ENCODE measurements at regions not wholly inside any gene's neighbourhood (a gene's known extent, or its start where the extent isn't known, plus 50 kb on each side); places are given as distances from the start of the nearest gene placed in this dataset.
"Not testable (repeated sequence)": the region's sequence is repeated elsewhere in the genome, so short reads cannot be mapped to it uniquely, and the experiment has no call there.

DNA sequence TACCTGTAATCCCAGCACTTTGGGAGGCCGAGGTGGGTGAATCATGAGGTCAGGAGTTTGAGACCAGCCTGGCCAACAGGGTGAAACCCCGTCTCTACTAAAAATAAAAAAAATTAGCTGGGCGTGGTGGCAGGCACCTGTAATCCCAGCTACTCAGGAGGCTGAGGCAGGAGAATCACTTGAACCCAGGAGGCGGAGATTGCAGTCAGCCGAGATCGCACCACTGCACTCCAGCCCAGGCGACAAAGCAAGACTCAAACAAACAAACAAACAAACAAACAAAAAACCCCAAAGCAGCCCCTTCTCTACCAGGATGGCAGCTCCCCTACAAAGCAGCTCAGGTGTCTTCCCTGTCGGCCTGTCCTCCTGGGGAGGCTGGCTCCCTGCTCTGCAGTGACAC, 111.3 kb upstream of the ZNF479 start:
- H3K27me3 ChIP-seq (ENCODE audit: insufficient read depth); DNase-seq; H2AFZ ChIP-seq (ENCODE audit: low read depth); H3K79me2 ChIP-seq (ENCODE audit: insufficient read depth); H3K4me3 ChIP-seq (ENCODE audit: low read depth in 2 of 2, low read length in 1 of 2); H3K4me2 ChIP-seq; H3F3A ChIP-seq (replicated peaks; ENCODE audit: insufficient read depth); POLR2A ChIA-PET; H3K9ac ChIP-seq; H3K4me1 ChIP-seq (ENCODE audit: control insufficient read depth in 1 of 2, insufficient read depth in 2 of 2, low read depth in 1 of 2, low read length in 1 of 2); H4K20me1 ChIP-seq (ENCODE audit: insufficient read depth); H3K9me3 ChIP-seq; H3K9me2 ChIP-seq; H3K36me3 ChIP-seq (replicated peaks in 1 of 2; ENCODE audit: control insufficient read depth in 1 of 2, insufficient read depth in 2 of 2, low read length in 1 of 2); H3K27ac ChIP-seq (ENCODE audit: low read depth in 2 of 2, low read length in 1 of 2); CTCF ChIA-PET: not testable (repeated sequence)
- WGBS (ENCODE audit: low lambda C conversion rate) = 10% methylated on average over 8 of the region's 8 CpGs

DNA sequence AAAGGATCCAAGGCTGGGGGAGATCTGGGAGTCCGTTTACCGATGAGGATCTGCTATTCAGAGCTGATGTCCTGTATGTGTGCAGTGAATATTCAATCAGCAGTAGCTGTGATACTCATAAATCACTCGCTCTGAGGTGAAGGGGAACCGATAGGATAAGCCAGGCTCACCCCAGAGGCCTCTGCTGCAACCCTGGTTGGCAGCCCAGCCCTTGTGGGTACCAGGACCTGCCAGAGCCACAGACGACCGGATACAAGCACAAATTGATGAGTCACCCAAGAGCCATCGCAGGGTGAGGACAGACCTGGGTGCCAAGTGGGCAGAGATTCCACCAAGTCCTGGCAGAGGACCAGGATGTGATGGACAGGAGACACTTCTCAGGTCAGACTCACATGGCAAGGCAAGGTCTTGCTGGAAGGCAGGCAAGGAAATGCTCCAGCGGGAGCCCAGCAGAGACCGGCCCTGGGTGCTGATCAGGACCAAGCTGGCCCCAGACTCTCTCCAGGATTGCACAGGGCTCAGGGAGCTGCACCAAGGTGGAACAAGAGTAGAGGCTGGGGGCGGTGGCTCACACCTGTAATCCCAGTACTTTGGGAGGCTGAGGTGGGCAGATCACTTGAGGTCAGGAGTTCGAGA, 112.2 kb upstream of the ZNF479 start:
- POLR2A ChIA-PET; H3K27me3 ChIP-seq (ENCODE audit: insufficient read depth); H3K27ac ChIP-seq (ENCODE audit: low read depth in 2 of 2, low read length in 1 of 2); H3K9ac ChIP-seq; H3K4me2 ChIP-seq; DNase-seq; H3F3A ChIP-seq (replicated peaks; ENCODE audit: insufficient read depth); H3K9me2 ChIP-seq; H4K20me1 ChIP-seq (ENCODE audit: insufficient read depth); H2AFZ ChIP-seq (ENCODE audit: low read depth); H3K36me3 ChIP-seq (replicated peaks in 1 of 2; ENCODE audit: control insufficient read depth in 1 of 2, insufficient read depth in 2 of 2, low read length in 1 of 2); H3K4me1 ChIP-seq (ENCODE audit: control insufficient read depth in 1 of 2, insufficient read depth in 2 of 2, low read depth in 1 of 2, low read length in 1 of 2); H3K9me3 ChIP-seq; H3K79me2 ChIP-seq (ENCODE audit: insufficient read depth); CTCF ChIA-PET; H3K4me3 ChIP-seq (ENCODE audit: low read depth in 2 of 2, low read length in 1 of 2): not testable (repeated sequence)
- 2% methylated on average over 11 of the region's 11 CpGs for WGBS (ENCODE audit: low lambda C conversion rate)

DNA sequence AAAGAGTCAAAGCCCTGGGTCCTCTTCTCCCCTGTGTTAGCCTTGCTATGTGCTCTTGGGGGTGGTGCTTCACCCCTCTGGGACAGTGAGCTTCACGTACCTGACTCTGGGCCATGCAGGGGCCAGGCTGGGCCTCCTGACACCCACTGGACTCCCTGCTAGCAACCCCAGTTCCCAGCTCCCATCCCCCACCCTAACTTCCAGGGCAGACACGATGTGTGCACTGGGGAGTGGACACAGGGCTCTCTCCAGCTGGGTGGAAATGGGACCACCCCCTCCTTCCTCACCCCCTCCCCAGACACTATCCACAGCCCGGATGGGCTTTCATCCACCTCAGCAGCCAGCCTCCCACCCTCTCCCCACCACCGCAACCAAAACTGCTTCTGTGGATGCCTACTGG, 113.0 kb upstream of the ZNF479 start:
- 12% methylated on average over 4 of the region's 4 CpGs for WGBS (ENCODE audit: low lambda C conversion rate)
- Histone ChIP-seq H3K36me3 (replicated peaks in 1 of 2; ENCODE audit: control insufficient read depth in 1 of 2, insufficient read depth in 2 of 2, low read length in 1 of 2) (no peaks in the 10 kb centered on the region), H2AFZ (ENCODE audit: low read depth) (no peak overlapping the region), H3K79me2 (ENCODE audit: insufficient read depth) (no peaks in the 10 kb centered on the region), H3K9me2 (no peaks in the 10 kb centered on the region), H3K27ac (ENCODE audit: low read depth in 2 of 2, low read length in 1 of 2) (no peak overlapping the region), H3K4me2 (no peak overlapping the region), H3K4me1 (ENCODE audit: control insufficient read depth in 1 of 2, insufficient read depth in 2 of 2, low read depth in 1 of 2, low read length in 1 of 2) (no peaks in the 10 kb centered on the region), H3K4me3 (ENCODE audit: low read depth in 2 of 2, low read length in 1 of 2) (no peak overlapping the region), H3K27me3 (ENCODE audit: insufficient read depth) (no peaks in the 10 kb centered on the region), H3F3A (replicated peaks; ENCODE audit: insufficient read depth) (no peaks in the 10 kb centered on the region), H4K20me1 (ENCODE audit: insufficient read depth) (no peaks in the 10 kb centered on the region), H3K9ac (no peak overlapping the region), H3K9me3 (no peaks in the 10 kb centered on the region)
- ChIA-PET CTCF (no interaction called here), POLR2A (no interaction called here)
- TF ChIP-seq RXRA (IDR thresholded peaks at IDR 0.05; ENCODE audit: borderline replicate concordance, low read depth) (no peak), NRF1 (IDR thresholded peaks at IDR 0.05; ENCODE audit: low read depth, low read length) (no peak), MEF2A (IDR thresholded peaks at IDR 0.05; ENCODE audit: borderline replicate concordance, low read depth) (no peak), FOXM1 (IDR thresholded peaks at IDR 0.05; ENCODE audit: low read depth) (no peak), RCOR1 (IDR thresholded peaks at IDR 0.05; ENCODE audit: low read length) (no peak), TCF12 (IDR thresholded peaks at IDR 0.05) (no peak), SMC3 (IDR thresholded peaks at IDR 0.05; ENCODE audit: low read depth, low read length) (no peak), YY1 (IDR thresholded peaks at IDR 0.05; ENCODE audit: low read depth) (no peak), TEAD4 (IDR thresholded peaks at IDR 0.05; ENCODE audit: borderline replicate concordance, insufficient read depth) (no peak), TAF1 (IDR thresholded peaks at IDR 0.05; ENCODE audit: borderline replicate concordance, low read depth, low read length) (no peak), SIN3A (IDR thresholded peaks at IDR 0.05; ENCODE audit: borderline replicate concordance, low read depth, low read length) (no peak), GABPA (IDR thresholded peaks at IDR 0.05; ENCODE audit: low read depth) (no peak), NFIC (IDR thresholded peaks at IDR 0.05; ENCODE audit: borderline replicate concordance) (no peak), FOSL2 (IDR thresholded peaks at IDR 0.05; ENCODE audit: borderline replicate concordance, low read depth) (no peak), FOXJ3 (CRISPR knock-in tag; IDR thresholded peaks at IDR 0.05) (no peak)
- TF ChIP-seq, protein P1, sequence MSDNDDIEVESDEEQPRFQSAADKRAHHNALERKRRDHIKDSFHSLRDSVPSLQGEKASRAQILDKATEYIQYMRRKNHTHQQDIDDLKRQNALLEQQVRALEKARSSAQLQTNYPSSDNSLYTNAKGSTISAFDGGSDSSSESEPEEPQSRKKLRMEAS (IDR thresholded peaks at IDR 0.05; ENCODE audit: low read depth) = no peak
- TF ChIP-seq, protein P2, sequence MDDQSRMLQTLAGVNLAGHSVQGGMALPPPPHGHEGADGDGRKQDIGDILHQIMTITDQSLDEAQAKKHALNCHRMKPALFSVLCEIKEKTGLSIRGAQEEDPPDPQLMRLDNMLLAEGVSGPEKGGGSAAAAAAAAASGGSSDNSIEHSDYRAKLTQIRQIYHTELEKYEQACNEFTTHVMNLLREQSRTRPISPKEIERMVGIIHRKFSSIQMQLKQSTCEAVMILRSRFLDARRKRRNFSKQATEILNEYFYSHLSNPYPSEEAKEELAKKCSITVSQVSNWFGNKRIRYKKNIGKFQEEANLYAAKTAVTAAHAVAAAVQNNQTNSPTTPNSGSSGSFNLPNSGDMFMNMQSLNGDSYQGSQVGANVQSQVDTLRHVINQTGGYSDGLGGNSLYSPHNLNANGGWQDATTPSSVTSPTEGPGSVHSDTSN (IDR thresholded peaks at IDR 0.05) = no peak
- TF ChIP-seq, protein P3, sequence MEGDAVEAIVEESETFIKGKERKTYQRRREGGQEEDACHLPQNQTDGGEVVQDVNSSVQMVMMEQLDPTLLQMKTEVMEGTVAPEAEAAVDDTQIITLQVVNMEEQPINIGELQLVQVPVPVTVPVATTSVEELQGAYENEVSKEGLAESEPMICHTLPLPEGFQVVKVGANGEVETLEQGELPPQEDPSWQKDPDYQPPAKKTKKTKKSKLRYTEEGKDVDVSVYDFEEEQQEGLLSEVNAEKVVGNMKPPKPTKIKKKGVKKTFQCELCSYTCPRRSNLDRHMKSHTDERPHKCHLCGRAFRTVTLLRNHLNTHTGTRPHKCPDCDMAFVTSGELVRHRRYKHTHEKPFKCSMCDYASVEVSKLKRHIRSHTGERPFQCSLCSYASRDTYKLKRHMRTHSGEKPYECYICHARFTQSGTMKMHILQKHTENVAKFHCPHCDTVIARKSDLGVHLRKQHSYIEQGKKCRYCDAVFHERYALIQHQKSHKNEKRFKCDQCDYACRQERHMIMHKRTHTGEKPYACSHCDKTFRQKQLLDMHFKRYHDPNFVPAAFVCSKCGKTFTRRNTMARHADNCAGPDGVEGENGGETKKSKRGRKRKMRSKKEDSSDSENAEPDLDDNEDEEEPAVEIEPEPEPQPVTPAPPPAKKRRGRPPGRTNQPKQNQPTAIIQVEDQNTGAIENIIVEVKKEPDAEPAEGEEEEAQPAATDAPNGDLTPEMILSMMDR (IDR thresholded peaks at IDR 0.05) = no peak
- TF ChIP-seq, protein P4, sequence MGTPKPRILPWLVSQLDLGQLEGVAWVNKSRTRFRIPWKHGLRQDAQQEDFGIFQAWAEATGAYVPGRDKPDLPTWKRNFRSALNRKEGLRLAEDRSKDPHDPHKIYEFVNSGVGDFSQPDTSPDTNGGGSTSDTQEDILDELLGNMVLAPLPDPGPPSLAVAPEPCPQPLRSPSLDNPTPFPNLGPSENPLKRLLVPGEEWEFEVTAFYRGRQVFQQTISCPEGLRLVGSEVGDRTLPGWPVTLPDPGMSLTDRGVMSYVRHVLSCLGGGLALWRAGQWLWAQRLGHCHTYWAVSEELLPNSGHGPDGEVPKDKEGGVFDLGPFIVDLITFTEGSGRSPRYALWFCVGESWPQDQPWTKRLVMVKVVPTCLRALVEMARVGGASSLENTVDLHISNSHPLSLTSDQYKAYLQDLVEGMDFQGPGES (IDR thresholded peaks at IDR 0.05; ENCODE audit: low read depth, low read length) = no peak
- no peak for DNase-seq
